Activated CD4-positive, alpha-beta T cell treated with anti-CD3 and anti-CD28 coated beads, Interleukin-2, Interleukin-6, amounts not matched to agents 100 ng/mL and 50 ng/mL, durations not matched to agents 16 hours and 8 hours (primary cell): ENCODE measurements at regions not wholly inside any gene's neighbourhood (a gene's known extent, or its start where the extent isn't known, plus 50 kb on each side); places are given as distances from the start of the nearest gene placed in this dataset.

Experiments
- DNase-seq: peaks from one replicate; pipeline ENCODE4 v3.0.0-alpha.2; 2020

GRCh38 chr21:28781602-28782276 is 210.9 kb downstream of the LTN1 start:
- DNase-seq, result peak; percentile 41

GRCh38 chr21:28779914-28780313 is 212.8 kb downstream of the LTN1 start:
- no peak for DNase-seq

DNA sequence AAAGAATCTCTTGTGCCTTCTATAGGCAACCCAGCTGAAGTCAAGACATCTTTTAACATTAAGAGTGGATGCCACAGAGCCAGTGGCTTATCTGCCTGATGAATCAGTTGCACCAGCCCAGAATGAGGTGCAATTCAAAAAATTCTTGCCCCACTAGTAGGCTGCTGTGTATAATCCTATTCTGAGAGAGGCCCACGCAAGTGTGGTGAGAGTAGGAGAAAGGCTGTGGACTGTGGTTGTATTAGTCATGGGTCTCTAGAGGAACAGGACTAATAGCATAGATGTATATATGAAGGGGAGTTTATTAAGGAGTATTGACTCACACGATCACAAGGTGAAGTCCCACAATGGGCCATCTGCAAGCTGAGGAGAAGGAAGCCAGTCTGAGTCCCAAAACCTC is 216.4 kb downstream of the LTN1 start:
- peak; percentile 77 for DNase-seq

- peak; percentile 72 for DNase-seq
Observed at GRCh38 chr21:28775071-28775470, 217.6 kb downstream of the LTN1 start.

- no peak for DNase-seq
Observed at GRCh38 chr21:28773036-28773435, 219.6 kb downstream of the LTN1 start.

- DNase-seq, result peak; percentile 64
Observed at GRCh38 chr21:28771790-28772501, 220.7 kb downstream of the LTN1 start.

GRCh38 chr21:28770867-28771661 is 221.6 kb downstream of the LTN1 start:
- DNase-seq, result no peak

DNA sequence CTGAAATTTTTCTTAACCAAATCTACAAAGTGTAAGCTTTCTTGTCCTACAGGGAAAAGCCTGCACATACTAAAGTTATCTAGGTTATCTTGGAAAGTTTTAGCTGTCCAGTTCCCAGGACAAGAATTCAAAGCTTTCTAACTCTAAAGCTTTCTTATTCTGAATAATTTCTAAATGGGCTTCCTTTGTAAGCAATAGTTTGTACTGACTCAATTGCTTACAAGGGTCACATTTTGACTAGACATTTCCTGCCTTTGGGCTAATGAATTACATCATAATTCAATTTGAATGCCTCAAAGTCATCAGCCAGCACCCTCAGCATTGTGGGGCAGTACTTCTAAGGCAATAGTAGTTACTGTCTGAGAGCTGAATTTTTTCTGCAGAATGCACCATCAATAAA is 223.0 kb downstream of the LTN1 start:
- DNase-seq, result peak; percentile 84

DNA sequence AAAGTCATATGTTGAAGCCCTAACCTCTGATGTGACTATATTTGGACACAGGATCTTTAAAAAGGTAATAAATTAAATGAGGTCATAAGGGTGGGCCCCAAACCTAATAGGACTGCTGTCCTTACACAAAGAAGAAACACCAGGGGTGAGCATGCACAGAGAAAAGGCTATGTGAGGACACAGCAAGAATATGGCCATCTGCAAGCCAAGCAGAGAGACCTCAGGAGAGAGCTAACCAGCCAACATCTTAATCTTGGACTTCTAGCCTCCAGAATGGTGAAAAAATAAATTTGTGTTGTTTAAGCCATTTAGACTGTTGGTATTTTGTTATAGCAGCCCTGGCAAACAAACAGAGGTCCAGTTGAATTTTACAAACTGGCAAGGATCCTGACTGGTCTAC is 223.9 kb downstream of the LTN1 start:
- DNase-seq, result no peak

- peak; percentile 81 for DNase-seq
Observed at GRCh38 chr21:28767523-28767922, 225.2 kb downstream of the LTN1 start.

GRCh38 chr21:28763809-28764418 is 228.8 kb downstream of the LTN1 start:
- DNase-seq, result no peak

GRCh38 chr21:28762357-28762735 is 230.3 kb downstream of the LTN1 start:
- no peak for DNase-seq

DNA sequence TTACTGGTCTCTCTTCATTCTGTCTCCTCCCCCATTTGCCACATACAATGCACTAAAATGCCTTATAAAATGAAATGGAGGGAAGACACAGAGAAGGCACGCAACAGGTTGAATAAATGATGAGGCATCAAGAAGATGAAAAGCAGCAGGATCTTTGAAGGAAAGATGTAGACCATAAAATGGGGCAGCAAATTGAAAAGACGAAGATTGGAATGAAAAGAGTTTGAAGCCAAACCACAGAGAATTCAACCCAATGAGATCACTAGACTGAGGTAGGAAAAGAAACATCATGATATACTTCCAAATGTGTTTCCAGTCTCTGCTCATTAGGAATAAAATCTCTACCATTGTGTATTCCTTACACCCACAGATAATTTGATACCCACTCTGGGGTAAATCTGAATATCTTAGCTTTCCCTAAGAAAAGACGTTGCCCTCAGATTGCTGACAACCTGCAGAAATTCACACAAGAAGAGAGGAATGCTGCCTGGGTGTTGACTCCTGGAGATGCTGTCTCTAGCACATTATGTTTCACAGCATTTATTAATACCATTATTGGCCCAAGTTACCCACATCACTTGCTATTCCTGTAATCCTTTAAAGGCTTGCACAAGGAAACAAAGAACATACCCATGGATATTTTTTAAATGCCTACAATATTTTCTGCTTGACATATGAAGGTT is 230.9 kb downstream of the LTN1 start:
- no peak for DNase-seq

- no peak for DNase-seq
Observed at GRCh38 chr21:28758883-28759242, 233.8 kb downstream of the LTN1 start.

DNA sequence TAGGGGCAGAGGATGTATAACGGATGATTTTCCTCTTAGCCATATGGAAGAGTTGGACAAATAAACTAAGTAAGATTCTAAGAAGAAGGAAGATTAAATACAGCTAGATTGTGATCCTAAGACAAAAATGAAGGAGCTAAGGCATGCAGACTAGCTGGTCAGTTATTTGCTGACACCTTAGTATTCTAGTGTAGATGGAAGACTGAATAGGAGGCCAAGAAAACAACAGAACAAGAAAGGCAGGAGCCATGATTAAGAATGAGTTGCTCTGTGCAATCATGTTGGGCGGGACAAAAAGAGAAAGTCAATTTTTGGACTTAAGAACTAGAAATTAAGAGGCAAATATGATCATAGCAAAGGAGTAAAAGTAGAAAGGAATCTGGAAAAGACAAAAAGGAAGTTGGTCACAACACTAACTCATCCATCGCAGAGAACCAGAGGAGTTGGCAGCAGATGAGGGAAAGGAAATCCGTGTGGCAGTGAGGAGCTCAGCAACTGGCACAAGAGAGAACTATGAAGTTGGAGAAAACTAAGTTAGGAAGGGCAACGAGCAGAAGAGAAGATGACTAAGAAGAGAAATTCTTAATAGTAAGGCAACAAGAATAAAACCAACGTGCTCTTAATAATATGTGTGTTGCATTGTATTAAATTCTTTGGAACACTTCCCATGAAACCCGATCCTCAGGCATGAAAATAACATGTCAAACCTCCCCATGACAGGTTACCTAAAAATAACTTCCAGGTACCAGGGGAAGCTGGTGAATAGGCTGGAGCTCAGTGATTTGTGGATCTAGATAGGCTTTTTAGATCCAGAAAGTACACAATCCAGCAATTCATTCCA is 234.4 kb downstream of the LTN1 start:
- no peak for DNase-seq

- no peak for DNase-seq
Observed at GRCh38 chr21:28754862-28755261, 237.8 kb downstream of the LTN1 start.

- no peak for DNase-seq
Observed at GRCh38 chr21:28754127-28754611, 238.5 kb downstream of the LTN1 start.

- no peak for DNase-seq
Observed at GRCh38 chr21:28752131-28752530, 240.5 kb downstream of the LTN1 start.

- no peak for DNase-seq
Observed at GRCh38 chr21:28751176-28751575, 241.5 kb downstream of the LTN1 start.

DNA sequence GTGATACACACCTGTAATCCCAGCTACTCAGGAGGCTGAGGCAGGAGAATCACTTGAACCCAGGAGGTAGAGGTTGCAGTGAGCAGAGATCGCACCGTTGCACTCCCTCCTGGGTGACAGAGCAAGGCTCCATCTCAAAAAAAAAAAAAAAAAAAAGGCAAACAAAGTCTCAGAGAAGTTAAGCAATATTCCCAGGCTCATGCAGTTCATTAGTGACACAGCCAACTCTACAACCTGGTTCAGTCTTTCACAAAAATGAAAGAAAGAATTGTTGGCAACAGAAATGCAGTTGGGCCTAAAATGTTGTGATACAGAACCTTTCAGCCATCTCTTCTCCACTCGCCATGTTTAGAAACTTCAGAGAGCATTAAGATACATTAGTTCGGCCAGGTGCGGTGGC is 242.1 kb downstream of the LTN1 start:
- no peak for DNase-seq

GRCh38 chr21:28749536-28749935 is 243.1 kb downstream of the LTN1 start:
- no peak for DNase-seq

- DNase-seq, result no peak
Observed at GRCh38 chr21:28747464-28747863, 245.2 kb downstream of the LTN1 start.
